WI38 (cell line): ENCODE measurements at regions not wholly inside any gene's neighbourhood (a gene's known extent, or its start where the extent isn't known, plus 50 kb on each side); places are given as distances from the start of the nearest gene placed in this dataset.

Experiments
- H3K4me3 ChIP-seq: 2 replicates; pipeline ENCODE4 v1.5.1; 2011; ENCODE audit warnings: low read depth, mild to moderate bottlenecking, control low read depth, low read length
- TF ChIP-seq, protein P1 (sequence below): IDR thresholded peaks from 2 replicates; pipeline ENCODE4 v1.5.1; 2012; ENCODE audit warnings: low read depth, mild to moderate bottlenecking, control low read depth, low read length

DNA sequence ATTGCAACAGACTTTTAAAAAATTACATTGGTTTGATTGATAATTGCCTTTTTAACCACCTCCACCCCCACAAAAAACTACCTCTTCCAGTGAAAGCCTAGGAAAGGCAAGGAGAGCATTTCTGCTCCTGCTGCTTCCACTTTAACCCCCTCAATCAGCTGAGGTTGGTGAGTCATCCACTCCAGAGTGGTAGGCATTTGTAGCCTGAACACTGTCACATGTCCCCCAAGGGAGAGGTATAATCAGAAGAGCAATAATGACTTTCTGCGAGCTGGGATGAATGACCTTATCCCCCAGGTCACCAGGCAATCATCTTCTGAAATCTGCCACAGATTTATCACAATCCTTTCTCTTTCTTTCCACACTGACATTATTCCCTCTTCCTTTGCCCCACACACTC, 126.6 kb upstream of the CAMK1G start:
- TF ChIP-seq, protein P1, sequence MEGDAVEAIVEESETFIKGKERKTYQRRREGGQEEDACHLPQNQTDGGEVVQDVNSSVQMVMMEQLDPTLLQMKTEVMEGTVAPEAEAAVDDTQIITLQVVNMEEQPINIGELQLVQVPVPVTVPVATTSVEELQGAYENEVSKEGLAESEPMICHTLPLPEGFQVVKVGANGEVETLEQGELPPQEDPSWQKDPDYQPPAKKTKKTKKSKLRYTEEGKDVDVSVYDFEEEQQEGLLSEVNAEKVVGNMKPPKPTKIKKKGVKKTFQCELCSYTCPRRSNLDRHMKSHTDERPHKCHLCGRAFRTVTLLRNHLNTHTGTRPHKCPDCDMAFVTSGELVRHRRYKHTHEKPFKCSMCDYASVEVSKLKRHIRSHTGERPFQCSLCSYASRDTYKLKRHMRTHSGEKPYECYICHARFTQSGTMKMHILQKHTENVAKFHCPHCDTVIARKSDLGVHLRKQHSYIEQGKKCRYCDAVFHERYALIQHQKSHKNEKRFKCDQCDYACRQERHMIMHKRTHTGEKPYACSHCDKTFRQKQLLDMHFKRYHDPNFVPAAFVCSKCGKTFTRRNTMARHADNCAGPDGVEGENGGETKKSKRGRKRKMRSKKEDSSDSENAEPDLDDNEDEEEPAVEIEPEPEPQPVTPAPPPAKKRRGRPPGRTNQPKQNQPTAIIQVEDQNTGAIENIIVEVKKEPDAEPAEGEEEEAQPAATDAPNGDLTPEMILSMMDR, result no peak

DNA sequence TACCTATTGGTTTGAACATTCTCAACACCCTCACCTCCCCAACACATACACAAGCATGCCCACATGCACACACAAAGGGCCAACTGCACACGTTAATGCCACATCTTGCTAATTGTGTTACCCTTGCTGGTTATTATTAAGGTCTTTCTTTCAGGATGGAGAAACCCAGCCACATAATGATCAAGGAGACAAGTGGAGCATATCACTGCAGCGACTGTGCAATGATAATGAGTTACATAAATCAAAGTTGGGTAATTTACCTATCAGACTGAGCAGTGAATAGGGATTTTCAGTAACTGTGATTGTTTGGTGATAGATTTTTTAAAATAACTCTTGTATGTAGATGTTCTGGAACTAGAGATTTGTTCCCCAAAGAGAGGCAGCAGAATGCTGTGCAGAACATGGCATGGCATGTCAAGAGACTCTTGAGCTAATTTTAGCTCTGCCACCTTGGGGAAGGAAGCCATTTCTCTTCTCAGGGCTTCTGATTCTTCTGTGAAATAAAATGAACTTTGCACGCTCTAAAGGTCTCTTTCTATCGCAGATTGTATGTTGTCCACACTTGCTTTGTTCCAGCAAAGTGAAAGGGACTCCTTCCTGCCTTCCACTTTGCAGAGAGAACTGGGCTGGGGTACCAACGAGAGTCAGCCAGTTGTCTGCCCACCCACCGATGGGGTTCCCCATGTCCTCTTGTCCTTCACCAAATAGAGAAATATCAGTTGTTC, 126.0 kb upstream of the CAMK1G start:
- TF ChIP-seq, protein P1, result no peak
- no peak overlapping the region for H3K4me3 ChIP-seq

More for the DNA sequence above, 126.6 kb upstream of the CAMK1G start:
- H3K4me3 ChIP-seq, result no peak overlapping the region

DNA sequence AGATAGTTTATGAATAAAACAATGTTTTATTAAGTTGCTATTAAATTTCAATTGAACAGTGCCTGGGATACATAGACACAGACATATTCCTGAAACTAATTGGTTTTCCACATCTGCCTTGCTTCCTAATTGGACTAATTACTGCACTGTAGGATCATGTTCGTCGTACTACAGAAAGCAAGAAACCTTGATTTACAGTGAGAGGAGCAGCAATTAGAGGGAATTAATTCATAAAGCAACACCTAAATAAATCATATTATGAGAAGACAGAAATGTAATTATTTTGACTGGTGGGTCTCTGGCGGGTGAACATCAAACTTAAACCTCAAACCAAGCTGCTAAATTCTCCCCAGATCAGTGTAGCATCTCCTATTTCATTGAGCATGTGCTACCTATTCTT, 124.6 kb upstream of the CAMK1G start:
- TF ChIP-seq, protein P1, result no peak
- H3K4me3 ChIP-seq, result no peak overlapping the region

DNA sequence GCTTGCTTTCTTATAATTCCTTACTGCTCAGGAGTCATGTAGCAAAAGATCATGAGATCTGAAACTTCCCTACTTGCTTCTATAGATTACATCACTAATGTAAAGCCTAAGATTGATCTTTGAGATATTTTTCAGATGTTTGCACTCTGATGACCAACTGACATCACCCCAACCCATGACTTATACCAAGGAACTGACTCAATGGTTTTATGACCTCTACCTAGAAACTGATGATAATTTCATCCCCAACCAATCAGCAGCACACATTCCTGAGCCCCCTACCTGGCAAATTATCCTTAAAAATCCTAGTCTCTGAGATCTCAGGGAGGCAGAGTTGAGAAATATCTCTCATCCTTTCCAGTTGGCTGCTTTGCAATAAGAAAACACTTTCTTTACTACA, 122.3 kb upstream of the CAMK1G start:
- H3K4me3 ChIP-seq, result no peak overlapping the region
- TF ChIP-seq, protein P1, result no peak

DNA sequence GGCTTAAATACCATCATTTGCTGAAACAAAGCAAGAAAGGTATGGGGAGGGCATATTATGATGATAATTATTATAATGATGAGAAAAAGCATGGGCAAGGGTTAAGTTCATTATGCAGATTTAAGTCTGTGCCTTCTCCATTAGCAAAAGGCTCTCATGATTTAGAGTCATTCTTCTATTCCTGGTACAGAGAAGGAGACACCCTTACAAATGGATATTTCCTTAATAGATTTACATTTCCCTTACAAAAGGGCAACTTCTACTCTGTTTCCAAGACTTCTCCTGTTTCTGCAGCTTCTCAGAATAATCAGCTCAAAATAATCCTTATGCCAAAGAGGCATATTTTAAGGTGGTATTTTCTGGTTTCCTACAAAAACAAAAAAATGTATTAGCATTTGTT, 121.1 kb upstream of the CAMK1G start:
- H3K4me3 ChIP-seq, result no peak overlapping the region
- TF ChIP-seq, protein P1, result no peak

DNA sequence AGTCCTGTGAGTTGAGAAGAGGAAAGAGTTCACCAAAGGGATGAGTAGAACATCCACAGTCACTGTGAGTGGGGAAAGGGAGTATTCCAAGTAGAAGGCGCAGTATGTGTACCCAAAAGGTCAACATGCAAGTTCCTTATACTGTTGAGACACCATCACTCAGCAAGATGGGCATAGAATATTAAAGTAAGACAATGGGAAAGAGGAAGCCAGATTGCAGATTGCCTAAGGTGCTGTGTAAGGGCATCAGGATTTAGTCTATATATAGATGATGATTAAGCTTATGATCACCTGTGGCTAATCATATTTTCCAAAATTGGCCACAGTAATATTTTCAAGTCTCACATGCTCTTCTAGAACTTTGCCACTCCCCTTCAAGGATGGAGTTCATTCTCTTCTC, 120.1 kb upstream of the CAMK1G start:
- H3K4me3 ChIP-seq, result no peak overlapping the region
- TF ChIP-seq, protein P1, result no peak

DNA sequence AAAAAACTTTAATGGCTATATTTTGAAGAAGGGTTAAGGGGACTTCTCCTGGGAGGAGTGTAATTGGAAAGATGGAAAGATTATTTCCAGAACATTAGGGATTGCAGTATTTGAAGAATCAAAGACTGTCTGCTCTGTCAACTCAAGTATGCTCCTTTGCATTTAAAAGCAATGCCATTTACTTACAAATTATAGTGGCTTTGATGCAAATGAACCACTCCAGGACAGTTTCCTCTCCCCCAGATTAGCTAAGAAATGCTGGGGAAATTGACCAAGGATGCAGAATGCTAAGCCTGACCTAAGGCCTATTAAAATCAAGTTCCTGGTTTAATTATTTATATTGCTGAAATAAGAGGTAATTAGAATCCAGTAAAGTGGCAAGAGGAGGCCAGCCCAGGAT, 110.5 kb upstream of the CAMK1G start:
- no peak overlapping the region for H3K4me3 ChIP-seq
- TF ChIP-seq, protein P1, result no peak
